HG03159 (cell line): ENCODE measurements at regions not wholly inside any gene's neighbourhood (a gene's known extent, or its start where the extent isn't known, plus 50 kb on each side); places are given as distances from the start of the nearest gene placed in this dataset.
"Not testable (repeated sequence)": the region's sequence is repeated elsewhere in the genome, so short reads cannot be mapped to it uniquely, and the experiment has no call there.

Experiments
- ATAC-seq: cut with Tn5 transposase; IDR thresholded peaks from one replicate; pipeline ENCODE4 v1.9.1; 2021; ENCODE audit warnings: mild to moderate bottlenecking, moderate library complexity; ENCODE audit not compliant: unreplicated experiment

DNA sequence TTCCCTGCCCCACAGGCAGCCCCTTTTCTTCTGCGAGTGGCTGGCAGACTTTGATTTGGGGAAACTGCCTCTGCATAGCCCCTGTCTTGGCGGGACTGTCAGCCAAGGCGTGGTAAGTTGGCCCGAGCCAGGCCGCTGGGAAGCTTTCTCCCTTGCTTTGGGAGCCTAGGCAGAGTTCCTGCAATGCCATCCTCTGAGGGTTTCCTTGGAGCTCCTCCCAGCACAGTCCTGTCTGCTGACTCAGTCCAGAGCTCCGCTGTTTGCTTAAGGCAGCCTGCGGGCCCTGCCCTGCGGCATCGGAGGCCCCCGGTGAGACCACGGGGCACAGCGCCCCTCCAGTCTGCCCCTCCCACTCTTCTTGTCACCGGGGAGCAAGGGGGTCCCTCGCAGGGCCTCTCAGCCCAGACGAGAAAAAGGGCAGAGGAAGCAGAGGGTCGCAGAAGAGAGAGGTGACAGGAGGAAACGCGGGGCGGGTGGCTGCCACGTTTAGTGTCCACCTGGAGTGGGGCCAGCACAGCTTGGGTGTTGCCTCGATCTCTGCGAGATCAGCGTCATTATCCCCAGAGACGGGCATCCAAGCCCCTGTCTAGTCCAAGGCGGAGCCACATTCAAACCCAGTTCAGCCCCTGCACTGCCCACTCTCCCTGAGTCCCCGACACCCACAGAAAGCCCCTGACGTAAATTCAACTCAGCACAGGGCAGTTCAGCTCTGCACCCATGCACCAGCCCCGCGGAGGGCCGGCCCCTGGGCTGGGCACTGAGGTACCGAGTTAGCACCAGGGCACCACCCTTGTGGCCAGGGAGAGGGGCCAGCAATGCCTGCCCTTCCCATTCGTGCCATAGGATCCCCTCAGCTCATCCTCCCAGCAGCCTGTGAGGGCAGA, 59.0 kb upstream of the CHST15 start:
- peak; percentile 8 for ATAC-seq

DNA sequence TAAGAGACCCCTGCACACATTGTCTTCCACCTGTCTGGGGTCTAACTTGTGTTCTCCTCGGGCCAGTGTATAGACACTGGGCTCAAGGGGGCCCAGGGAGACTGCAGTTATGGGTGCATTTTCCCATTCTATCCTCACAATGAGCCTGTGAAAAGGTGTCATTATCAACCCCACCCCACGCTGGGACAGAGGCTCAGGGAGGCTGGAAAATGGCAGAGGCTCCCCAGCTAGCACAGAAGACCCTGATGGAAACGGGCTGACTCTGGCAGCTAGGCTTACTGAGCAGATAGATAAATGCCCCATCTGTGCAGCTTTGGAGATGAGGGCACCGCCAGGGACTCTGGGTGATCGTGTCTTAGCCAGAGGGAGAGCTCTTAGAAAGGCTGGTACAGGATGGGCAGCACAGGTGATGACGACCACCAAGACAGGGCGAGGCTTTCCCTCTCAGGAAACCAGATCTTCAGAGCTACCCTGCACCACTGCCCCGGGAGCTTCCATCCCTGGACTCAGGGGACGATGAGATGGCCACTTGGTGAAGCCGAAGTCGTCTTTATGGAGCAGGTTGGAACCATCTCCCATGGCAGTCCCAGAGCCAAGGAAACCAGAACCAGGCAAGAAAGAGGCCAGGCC, 58.2 kb upstream of the CHST15 start:
- ATAC-seq: no peak

DNA sequence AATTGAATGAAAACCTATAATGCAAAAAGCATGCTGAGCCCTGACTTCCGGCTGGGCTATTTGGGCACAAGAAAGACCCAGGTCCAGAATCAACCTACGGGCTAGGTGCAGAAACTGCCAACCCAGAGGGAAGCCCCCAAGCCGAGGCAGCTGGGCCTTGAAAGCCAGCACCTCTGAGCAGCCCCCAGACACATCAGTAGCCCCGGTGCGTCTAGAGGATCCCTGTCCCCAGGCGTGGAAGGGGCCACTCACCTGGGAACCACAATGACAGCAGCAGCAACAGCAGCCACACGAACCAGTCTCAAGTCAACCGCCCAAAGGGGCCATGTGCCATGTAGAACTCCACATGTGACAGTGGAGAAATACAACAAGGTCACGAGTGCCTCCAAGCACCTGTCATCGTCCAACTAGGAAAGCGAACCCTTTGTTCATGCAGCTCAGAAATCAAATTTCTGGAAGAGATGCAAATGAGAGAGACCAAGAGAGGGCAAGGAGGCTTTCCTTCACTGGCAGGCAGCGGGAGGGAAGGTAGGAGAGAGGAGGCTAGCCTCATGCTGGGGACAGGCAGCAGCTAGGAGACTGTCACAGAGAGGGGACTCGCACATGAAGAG, 57.5 kb upstream of the CHST15 start:
- ATAC-seq: no peak

DNA sequence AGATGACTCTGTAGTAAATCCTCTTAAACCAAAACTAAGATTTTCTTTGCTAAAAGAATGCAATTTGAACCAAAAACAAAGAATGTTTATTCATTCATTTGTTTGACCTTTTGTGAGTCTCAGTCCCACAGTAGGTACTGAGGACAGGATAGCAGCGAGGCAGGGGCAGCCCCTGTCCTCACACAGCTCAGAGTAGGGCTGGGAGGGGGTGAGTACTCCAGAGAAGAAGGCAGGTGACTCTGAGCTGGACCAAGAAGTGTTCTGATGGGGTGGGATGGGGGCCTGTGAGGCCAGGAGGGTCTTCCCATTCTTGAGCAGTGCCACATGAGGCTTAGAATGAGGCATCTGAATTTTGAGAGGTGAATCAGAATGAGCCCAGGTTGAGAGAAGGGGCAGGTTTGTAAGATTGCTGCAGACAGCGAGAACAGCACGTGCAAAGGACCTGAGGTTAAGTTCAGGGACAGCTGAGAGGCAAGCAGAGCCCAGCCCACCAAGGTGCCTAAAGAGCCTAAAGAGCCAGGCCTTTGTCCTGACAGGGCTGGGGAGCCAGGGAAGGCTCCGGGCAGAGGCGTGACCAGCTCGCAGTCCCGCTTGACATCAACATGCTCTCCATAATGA, 56.9 kb upstream of the CHST15 start:
- ATAC-seq: no peak

DNA sequence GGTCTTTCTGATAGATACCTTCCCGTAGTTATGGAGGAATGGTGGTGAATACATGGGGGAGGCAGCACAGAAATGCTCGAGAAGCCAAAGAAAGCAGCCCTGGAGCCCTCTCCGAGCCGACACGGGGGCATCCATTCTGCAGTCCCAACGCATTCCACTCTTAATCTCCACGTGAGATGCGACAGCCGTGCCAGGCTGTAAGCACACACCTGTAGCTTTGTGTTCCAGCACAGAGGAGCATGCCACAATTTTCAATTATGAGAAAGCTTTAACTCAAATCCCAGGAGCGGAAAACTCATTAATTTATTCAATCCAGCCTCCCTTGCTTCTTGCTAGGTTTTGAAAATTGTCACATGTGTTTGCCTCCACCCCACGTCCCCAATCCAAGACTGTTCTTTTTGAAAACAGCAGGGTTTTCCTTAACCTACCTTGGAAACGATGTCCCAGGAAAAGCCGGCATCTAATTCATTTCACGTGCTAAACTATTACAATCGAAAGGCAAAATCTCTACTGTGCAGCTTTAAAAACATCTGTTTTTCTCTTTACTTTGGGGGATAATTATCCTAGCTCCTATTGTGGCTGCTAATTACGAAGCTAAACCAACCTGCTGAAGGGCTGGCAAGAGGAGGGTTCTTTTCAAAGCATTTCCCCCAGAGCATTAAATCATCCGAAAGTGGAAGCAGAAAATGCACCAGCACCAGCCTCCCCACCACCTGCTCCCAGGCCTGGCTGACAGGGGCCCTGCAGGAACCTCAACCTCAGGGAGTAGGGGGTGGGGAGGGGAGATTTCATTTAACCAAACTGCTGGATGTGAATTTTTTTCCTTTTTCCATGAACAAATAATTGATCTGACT, 56.0 kb upstream of the CHST15 start:
- ATAC-seq: no peak

DNA sequence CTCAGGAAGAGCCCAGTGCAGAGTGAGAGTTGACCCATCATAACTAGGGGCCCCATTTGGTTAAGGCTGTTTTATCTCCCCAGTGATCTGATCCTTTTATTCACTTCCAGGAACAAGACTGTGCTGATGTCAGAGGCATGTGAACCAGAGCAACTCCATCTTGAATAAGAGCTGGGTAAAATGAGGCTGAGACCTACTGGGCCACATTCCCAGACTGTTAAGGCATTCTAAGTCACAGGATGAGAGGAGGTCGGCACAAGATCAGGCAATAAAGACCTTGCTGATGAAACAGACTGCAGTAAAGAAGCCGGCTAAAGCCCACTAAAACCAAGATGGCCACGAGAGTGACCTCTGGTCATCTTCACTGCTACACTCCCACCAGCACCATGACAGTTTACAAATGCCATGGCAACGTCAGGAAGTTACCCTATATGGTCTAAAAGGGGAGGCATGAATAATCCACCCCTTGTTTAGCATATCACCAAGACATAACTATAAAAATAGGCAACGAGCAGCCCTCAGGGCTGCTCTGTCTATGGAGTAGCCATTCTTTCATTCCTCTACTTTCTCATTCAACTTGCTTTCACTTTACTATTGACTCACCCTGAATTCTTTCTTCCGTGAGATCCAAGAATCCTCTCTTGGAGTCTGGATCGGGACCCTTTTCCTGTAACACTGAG, 55.3 kb upstream of the CHST15 start:
- ATAC-seq: not testable (repeated sequence)

DNA sequence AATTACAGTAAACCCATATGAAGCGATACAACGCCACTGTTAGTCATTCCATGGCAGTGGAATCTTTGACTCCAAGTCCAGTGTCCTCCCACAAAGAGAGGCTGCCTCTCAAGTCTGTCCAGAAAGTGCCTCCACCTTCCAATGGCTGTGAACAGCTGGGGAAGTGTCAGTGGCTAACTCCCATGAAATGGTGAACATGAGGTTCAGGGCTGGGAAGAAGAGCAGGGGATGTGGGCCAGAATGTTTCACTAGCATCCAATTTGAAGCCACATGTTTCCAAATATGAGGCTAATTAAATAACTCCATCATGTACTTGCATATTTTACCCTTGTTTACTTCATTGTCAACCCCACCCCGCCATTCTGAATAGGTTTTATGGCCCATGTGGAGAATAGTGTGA, 53.1 kb upstream of the CHST15 start:
- no peak for ATAC-seq

DNA sequence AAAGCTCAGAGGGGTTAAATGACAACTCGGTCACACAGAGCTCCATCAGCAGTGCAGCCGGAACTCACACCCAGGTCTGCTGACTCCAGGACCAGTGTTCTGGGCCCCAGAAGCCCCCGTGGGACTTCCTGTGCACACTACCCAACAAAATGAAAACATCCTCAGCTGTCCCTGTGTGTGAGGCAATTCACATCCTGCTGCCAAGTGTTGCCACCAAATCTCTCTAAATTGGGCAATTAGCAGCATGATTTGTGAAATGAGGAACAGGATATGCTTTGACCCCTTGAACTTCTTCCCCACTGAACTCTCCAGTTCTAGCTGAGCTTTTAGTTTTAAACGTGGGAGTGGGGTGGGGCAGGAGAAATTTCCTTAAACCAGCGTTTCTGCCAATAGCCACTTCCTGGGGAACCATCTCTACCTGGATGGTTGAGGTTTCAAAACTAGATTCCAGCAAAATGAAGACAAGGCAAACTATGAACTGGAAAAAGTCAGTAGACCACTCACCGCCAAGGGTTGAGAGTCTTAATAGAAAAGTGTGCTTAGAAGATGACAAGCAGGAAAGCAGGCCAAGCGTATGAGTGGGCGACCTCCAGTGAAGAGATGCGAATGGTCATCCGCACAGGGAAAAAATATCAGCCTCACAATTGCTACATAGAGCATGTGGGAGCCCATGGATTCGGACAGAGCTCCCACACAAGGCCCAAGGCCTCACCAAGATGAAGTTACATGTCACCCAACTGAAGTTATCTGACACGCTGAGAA, 51.9 kb upstream of the CHST15 start:
- no peak for ATAC-seq

DNA sequence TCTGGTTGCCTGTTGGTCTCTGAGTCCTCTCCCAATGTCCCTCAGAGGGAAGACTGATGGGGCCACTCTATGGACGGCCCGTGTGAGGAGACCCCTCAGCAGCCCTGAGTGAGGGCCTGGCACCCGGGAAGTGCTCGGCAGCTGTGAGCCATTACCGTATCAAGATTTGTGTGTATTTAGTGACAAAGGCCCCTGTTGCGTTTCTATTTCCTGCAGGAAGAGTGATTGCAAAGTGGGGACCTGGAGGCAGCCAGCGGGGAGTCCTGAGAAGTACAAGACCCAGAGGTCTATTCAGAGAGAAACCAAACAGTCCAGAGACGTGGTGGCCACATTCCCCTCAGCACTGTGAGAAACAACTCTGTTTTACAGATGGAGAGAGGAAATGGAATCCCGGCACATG, 51.1 kb upstream of the CHST15 start:
- no peak for ATAC-seq

DNA sequence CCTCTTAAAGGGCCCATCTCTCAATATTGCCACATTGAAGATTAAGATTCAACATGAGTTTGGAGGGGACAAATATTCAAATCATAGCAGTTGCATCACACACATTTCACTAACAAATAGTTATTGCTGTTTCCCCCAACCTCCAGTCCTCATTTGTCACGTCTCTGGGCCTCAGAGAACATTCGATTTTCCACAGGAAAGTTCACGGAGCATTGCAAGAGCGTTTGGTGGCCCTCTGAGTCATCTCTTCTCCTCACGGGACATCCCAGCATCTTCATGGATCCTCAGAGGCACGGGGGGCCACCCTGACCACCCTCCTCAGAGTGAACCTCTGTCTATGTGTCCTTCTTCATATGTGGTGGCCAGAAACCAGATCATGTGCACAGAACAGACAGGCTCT, 50.3 kb upstream of the CHST15 start:
- no peak for ATAC-seq
